B cell (primary cell): ENCODE measurements at regions not wholly inside any gene's neighbourhood (a gene's known extent, or its start where the extent isn't known, plus 50 kb on each side); places are given as distances from the start of the nearest gene placed in this dataset.

Source experiments
- EZH2 ChIP-seq: IDR thresholded peaks from 2 replicates; pipeline ENCODE4 v1.6.1; 2012; ENCODE audit warnings: borderline replicate concordance, low read depth, mild to moderate bottlenecking, moderate library complexity, low read length; ENCODE audit not compliant: insufficient read depth, poor library complexity, severe bottlenecking
- TF ChIP-seq, protein P1 (sequence below): fragments of 200-600 bp; IDR thresholded peaks from one replicate; pipeline ENCODE4 v1.8.0; 2022; ENCODE audit warnings: antibody characterized with exemption, mild to moderate bottlenecking

DNA sequence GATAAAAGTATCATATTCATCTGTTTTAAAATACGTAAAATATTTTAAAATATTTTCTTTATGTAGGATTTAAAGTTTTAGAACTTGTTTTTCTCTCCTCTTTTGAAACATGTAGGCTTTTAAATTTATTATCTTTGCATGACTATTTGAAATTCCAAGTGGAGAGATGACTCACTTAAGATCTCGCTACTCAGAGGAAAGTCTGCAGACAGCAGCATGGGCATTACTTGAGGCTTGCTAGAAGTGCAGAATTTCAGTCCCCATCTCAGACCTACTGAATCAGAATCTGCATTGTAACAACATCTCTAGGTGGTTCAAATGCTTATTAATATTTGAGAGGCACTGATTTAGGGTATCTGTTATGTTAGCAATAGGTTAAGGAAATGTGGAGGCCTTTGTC, 225.7 kb upstream of the ARX start:
- TF ChIP-seq, protein P1, sequence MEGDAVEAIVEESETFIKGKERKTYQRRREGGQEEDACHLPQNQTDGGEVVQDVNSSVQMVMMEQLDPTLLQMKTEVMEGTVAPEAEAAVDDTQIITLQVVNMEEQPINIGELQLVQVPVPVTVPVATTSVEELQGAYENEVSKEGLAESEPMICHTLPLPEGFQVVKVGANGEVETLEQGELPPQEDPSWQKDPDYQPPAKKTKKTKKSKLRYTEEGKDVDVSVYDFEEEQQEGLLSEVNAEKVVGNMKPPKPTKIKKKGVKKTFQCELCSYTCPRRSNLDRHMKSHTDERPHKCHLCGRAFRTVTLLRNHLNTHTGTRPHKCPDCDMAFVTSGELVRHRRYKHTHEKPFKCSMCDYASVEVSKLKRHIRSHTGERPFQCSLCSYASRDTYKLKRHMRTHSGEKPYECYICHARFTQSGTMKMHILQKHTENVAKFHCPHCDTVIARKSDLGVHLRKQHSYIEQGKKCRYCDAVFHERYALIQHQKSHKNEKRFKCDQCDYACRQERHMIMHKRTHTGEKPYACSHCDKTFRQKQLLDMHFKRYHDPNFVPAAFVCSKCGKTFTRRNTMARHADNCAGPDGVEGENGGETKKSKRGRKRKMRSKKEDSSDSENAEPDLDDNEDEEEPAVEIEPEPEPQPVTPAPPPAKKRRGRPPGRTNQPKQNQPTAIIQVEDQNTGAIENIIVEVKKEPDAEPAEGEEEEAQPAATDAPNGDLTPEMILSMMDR: no peak
- no peak for TF ChIP-seq EZH2
